ENCODE measurements at regions not wholly inside any gene's neighbourhood (a gene's known extent, or its start where the extent isn't known, plus 50 kb on each side); places are given as distances from the start of the nearest gene placed in this dataset.

GRCh38 chr1:229105822-229106525, 164.9 kb upstream of the RAB4A start:
- Histone ChIP-seq H3K4me3 (ENCODE audit: low read depth in 1 of 3, low read length in 3 of 3) (no peak overlapping the region), H3K4me1 (ENCODE audit: control insufficient read depth in 4 of 4, insufficient read depth in 4 of 4, low read length in 3 of 4) (peaks cover 23 to 89% (median 75%) of the 10 kb centered on the region in 4 donors), H3K27ac (ENCODE audit: low read depth in 1 of 2, low read length in 2 of 2) (peak overlapping the region; percentile 22 to 58), H3K36me3 (ENCODE audit: control insufficient read depth in 4 of 4, insufficient read depth in 3 of 4, low read depth in 1 of 4, low read length in 3 of 4) (no peaks in the 10 kb centered on the region), H3K9me3 (ENCODE audit: control insufficient read depth in 4 of 4, low read length in 3 of 4) (no peaks in the 10 kb centered on the region), H3K9ac (ENCODE audit: low read depth in 1 of 2, low read length in 2 of 2) (no peak overlapping the region), H3K27me3 (ENCODE audit: control insufficient read depth in 4 of 4, insufficient read depth in 4 of 4, low read length in 3 of 4) (no peaks in the 10 kb centered on the region)
- TF ChIP-seq, protein P1, sequence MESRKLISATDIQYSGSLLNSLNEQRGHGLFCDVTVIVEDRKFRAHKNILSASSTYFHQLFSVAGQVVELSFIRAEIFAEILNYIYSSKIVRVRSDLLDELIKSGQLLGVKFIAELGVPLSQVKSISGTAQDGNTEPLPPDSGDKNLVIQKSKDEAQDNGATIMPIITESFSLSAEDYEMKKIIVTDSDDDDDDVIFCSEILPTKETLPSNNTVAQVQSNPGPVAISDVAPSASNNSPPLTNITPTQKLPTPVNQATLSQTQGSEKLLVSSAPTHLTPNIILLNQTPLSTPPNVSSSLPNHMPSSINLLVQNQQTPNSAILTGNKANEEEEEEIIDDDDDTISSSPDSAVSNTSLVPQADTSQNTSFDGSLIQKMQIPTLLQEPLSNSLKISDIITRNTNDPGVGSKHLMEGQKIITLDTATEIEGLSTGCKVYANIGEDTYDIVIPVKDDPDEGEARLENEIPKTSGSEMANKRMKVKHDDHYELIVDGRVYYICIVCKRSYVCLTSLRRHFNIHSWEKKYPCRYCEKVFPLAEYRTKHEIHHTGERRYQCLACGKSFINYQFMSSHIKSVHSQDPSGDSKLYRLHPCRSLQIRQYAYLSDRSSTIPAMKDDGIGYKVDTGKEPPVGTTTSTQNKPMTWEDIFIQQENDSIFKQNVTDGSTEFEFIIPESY (IDR thresholded peaks at IDR 0.05), result no peak
- TF ChIP-seq HNF4A (conservative IDR thresholded peaks at IDR 0.05), result peak in 1 of 2 donors; percentile 12
- DNase-seq (ENCODE audit: low spot score), result no peak
- WGBS, result 88% methylated on average over 11 of the region's 11 CpGs

- WGBS, result 67% methylated on average over 7 of the region's 7 CpGs
- Histone ChIP-seq H3K36me3 (ENCODE audit: control insufficient read depth in 4 of 4, insufficient read depth in 3 of 4, low read depth in 1 of 4, low read length in 3 of 4) (no peaks in the 10 kb centered on the region), H3K27me3 (ENCODE audit: control insufficient read depth in 4 of 4, insufficient read depth in 4 of 4, low read length in 3 of 4) (no peaks in the 10 kb centered on the region), H3K27ac (ENCODE audit: low read depth in 1 of 2, low read length in 2 of 2) (peak overlapping the region in 1 of 2 donors; percentile 48), H3K9ac (ENCODE audit: low read depth in 1 of 2, low read length in 2 of 2) (no peak overlapping the region), H3K4me3 (ENCODE audit: low read depth in 1 of 3, low read length in 3 of 3) (no peak overlapping the region), H3K4me1 (ENCODE audit: control insufficient read depth in 4 of 4, insufficient read depth in 4 of 4, low read length in 3 of 4) (peaks cover 26 to 95% (median 75%) of the 10 kb centered on the region in 4 donors), H3K9me3 (ENCODE audit: control insufficient read depth in 4 of 4, low read length in 3 of 4) (no peaks in the 10 kb centered on the region)
- TF ChIP-seq YY1 (IDR thresholded peaks at IDR 0.05) (peak; percentile 25), GABPA (IDR thresholded peaks at IDR 0.05 in 1 of 2, conservative IDR thresholded peaks at IDR 0.05 in 1 of 2) (no peak)
- no peak for DNase-seq (ENCODE audit: low spot score)
These were observed 164.3 kb upstream of the RAB4A start for GRCh38 chr1:229106526-229107125.

DNA sequence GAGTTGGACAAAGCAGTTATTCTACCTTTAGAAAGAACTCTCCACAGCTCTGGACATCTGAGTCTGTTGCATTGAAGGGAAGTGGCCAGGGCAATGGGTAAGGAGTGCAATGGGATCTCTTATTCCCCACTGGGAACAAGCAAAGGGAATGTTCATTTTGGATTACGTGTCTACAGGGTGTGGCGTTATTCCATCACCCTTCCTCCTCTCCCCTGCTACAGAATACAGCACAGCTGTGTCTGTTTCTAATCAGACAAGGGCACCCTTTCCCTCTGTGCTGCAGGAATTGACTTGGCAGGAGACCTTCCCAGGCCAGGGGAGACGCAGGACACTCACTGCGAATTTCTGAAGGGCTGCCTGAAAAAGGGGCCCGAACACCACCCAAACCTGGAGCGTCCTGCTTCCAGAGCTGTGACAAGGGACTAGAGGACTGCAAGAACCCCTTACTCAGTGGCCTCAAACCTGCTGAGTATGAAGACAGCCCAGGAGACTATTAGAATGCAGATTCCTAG, 163.6 kb upstream of the RAB4A start:
- no peak for TF ChIP-seq HNF4G (IDR thresholded peaks at IDR 0.05)
- TF ChIP-seq CTCF (IDR thresholded peaks at IDR 0.05; ENCODE audit: low read depth, low read length, missing input control), result no peak
- no peak for TF ChIP-seq GABPA (IDR thresholded peaks at IDR 0.05 in 1 of 2, conservative IDR thresholded peaks at IDR 0.05 in 1 of 2)
- TF ChIP-seq HNF4A (conservative IDR thresholded peaks at IDR 0.05), result no peak
- no peak for TF ChIP-seq REST (IDR thresholded peaks at IDR 0.05)
- no peak for TF ChIP-seq RXRA (IDR thresholded peaks at IDR 0.05)
- DNase-seq (ENCODE audit: low spot score), result no peak
- Histone ChIP-seq H3K9me3 (ENCODE audit: control insufficient read depth in 4 of 4, low read length in 3 of 4) (no peaks in the 10 kb centered on the region), H3K27me3 (ENCODE audit: control insufficient read depth in 4 of 4, insufficient read depth in 4 of 4, low read length in 3 of 4) (no peaks in the 10 kb centered on the region), H3K27ac (ENCODE audit: low read depth in 1 of 2, low read length in 2 of 2) (peak overlapping the region in 1 of 2 donors; percentile 48), H3K4me3 (ENCODE audit: low read depth in 1 of 3, low read length in 3 of 3) (no peak overlapping the region), H3K36me3 (ENCODE audit: control insufficient read depth in 4 of 4, insufficient read depth in 3 of 4, low read depth in 1 of 4, low read length in 3 of 4) (no peaks in the 10 kb centered on the region), H3K9ac (ENCODE audit: low read depth in 1 of 2, low read length in 2 of 2) (no peak overlapping the region), H3K4me1 (ENCODE audit: control insufficient read depth in 4 of 4, insufficient read depth in 4 of 4, low read length in 3 of 4) (peaks cover 26 to 92% (median 74%) of the 10 kb centered on the region in 4 donors)
- 94% methylated on average over 6 of the region's 6 CpGs for WGBS

All from liver (tissue), 8 donors.